Inflammatory macrophage treated with lipopolysaccharide for 1 hour (primary cell): ENCODE measurements at regions not wholly inside any gene's neighbourhood (a gene's known extent, or its start where the extent isn't known, plus 50 kb on each side); places are given as distances from the start of the nearest gene placed in this dataset.

ENCODE experiments used
- DNase-seq, 2 donors: peaks; one replicate each; pipeline ENCODE4 v3.0.0-alpha.2; 2020 to 2022

GRCh38 chr4:184907810-184908209 lies 82.0 kb upstream of the ACSL1 start:
- no peak for DNase-seq

- DNase-seq, result no peak
These were observed 85.5 kb upstream of the ACSL1 start for GRCh38 chr4:184911310-184911709.

GRCh38 chr4:184913356-184914143 lies 87.8 kb upstream of the ACSL1 start:
- DNase-seq, result no peak

GRCh38 chr4:184918799-184919198 lies 93.0 kb upstream of the ACSL1 start:
- DNase-seq, result peak; percentile 33 to 50

GRCh38 chr4:184921456-184921855 lies 95.7 kb upstream of the ACSL1 start:
- DNase-seq, result no peak

- no peak for DNase-seq
These were observed 96.0 kb upstream of the HELT start for GRCh38 chr4:184922301-184922700.

GRCh38 chr4:184924516-184924915 lies 93.8 kb upstream of the HELT start:
- DNase-seq, result peak in 1 of 2 donors; percentile 15

GRCh38 chr4:184929476-184929875 lies 88.8 kb upstream of the HELT start:
- DNase-seq, result no peak

- DNase-seq, result no peak
These were observed 88.3 kb upstream of the HELT start for GRCh38 chr4:184930026-184930425.

GRCh38 chr4:184932343-184932742 lies 85.9 kb upstream of the HELT start:
- no peak for DNase-seq

- DNase-seq, result no peak
These were observed 85.0 kb upstream of the HELT start for GRCh38 chr4:184933311-184933710.

- DNase-seq, result no peak
These were observed 84.1 kb upstream of the HELT start for GRCh38 chr4:184934184-184934583.

- DNase-seq, result no peak
These were observed 83.3 kb upstream of the HELT start for GRCh38 chr4:184934961-184935360.

GRCh38 chr4:184936071-184936470 lies 82.2 kb upstream of the HELT start:
- no peak for DNase-seq

GRCh38 chr4:184937030-184937710 lies 81.1 kb upstream of the HELT start:
- DNase-seq, result no peak

- DNase-seq, result no peak
These were observed 80.5 kb upstream of the HELT start for GRCh38 chr4:184937745-184938144.

GRCh38 chr4:184938871-184939270 lies 79.4 kb upstream of the HELT start:
- DNase-seq, result no peak

- no peak for DNase-seq
These were observed 78.3 kb upstream of the HELT start for GRCh38 chr4:184939978-184940377.

- DNase-seq, result no peak
These were observed 77.8 kb upstream of the HELT start for GRCh38 chr4:184940500-184940899.

GRCh38 chr4:184941671-184942418 lies 76.4 kb upstream of the HELT start:
- no peak for DNase-seq

- no peak for DNase-seq
These were observed 75.6 kb upstream of the HELT start for GRCh38 chr4:184942444-184943425.

- DNase-seq, result no peak
These were observed 69.3 kb upstream of the HELT start for GRCh38 chr4:184949020-184949419.
